Smooth muscle cell (in vitro differentiated cells): ENCODE measurements at regions not wholly inside any gene's neighbourhood (a gene's known extent, or its start where the extent isn't known, plus 50 kb on each side); places are given as distances from the start of the nearest gene placed in this dataset.

ENCODE experiments used
- DNase-seq: peaks from one replicate; lab custom pipeline; 2025; ENCODE audit not compliant: unreplicated experiment; lab: John Stamatoyannopoulos, UW
- H2AFZ ChIP-seq: fragments of 200-600 bp; sonication (generic); 2 replicates; pipeline ENCODE4 v1.6.0; 2016; ENCODE audit warnings: antibody characterized with exemption, low read depth, mild to moderate bottlenecking
- H3F3A ChIP-seq: fragments of 200-600 bp; sonication (generic); 2 replicates; pipeline ENCODE4 v1.6.0; 2017; ENCODE audit warnings: antibody characterized with exemption, low read depth
- H3K27ac ChIP-seq: fragments of 200-600 bp; sonication (generic); 2 replicates; pipeline ENCODE4 v1.5.1; 2016; ENCODE audit warnings: low read depth, mild to moderate bottlenecking
- H3K27me3 ChIP-seq: fragments of 200-600 bp; sonication (generic); 2 replicates; pipeline ENCODE4 v1.6.1; 2016; ENCODE audit warnings: low read depth, mild to moderate bottlenecking
- H3K36me3 ChIP-seq: fragments of 200-600 bp; sonication (generic); 2 replicates; pipeline ENCODE4 v1.5.1; 2016; ENCODE audit warnings: low read depth
- H3K4me1 ChIP-seq: fragments of 200-600 bp; sonication (generic); 2 replicates; pipeline ENCODE4 v1.5.1; 2016; ENCODE audit warnings: low read depth
- H3K4me2 ChIP-seq: fragments of 200-600 bp; sonication (generic); 2 replicates; pipeline ENCODE4 v1.6.0; 2016; ENCODE audit warnings: mild to moderate bottlenecking
- H3K4me3 ChIP-seq: fragments of 200-600 bp; sonication (generic); 2 replicates; pipeline ENCODE4 v1.5.1; 2016; ENCODE audit warnings: mild to moderate bottlenecking
- H3K79me2 ChIP-seq: fragments of 200-600 bp; sonication (generic); 2 replicates; pipeline ENCODE4 v1.6.0; 2016; ENCODE audit warnings: low read depth, mild to moderate bottlenecking
- H3K9ac ChIP-seq: fragments of 200-600 bp; sonication (generic); 2 replicates; pipeline ENCODE4 v1.6.0; 2016; ENCODE audit warnings: low read depth
- H3K9me3 ChIP-seq: fragments of 200-600 bp; sonication (generic); replicated peaks from 2 replicates; pipeline ENCODE4 v1.5.1; 2016; ENCODE audit warnings: low read depth
- H4K20me1 ChIP-seq: fragments of 200-600 bp; sonication (generic); 2 replicates; pipeline ENCODE4 v1.6.0; 2016; ENCODE audit warnings: low read depth
- WGBS: methylation state at CpG from one replicate; pipeline ENCODE4 v1.1.7; 2016; ENCODE audit warnings: low lambda C conversion rate; 5-methylcytosine and 5-hydroxymethylcytosine counted together
- TF ChIP-seq, protein P1 (sequence below): fragments of 200-600 bp; sonication (generic); IDR thresholded peaks from 2 replicates; pipeline ENCODE4 v1.5.1; 2017; ENCODE audit warnings: borderline replicate concordance, mild to moderate bottlenecking, antibody characterized with exemption; ENCODE audit not compliant: insufficient read depth, poor library complexity, severe bottlenecking

DNA sequence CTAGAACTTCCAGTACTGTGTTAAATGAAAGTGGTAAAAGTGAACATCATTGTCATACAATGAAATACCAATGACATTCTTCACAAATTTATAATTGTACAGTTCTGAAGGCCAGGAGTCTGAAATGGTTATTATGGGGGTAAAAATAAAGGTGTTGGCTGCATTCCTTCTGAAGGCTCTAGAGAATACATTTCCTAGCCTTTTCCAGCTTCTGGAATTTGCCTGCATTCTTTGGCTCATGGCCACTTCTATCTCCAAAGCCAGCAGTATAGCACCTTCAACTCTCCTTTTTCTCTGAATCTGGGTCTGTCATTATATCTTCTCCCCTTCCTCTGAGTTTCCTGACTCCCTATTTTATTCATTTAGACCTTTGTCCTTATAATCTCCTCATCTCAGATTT lies 1232.7 kb upstream of the TENM4 start:
- no peaks in the 10 kb centered on the region for H3K4me1 ChIP-seq
- H3K9ac ChIP-seq, result no peak overlapping the region
- DNase-seq, result no peak
- H3F3A ChIP-seq, result no peaks in the 10 kb centered on the region
- no peaks in the 10 kb centered on the region for H3K27me3 ChIP-seq
- no peak overlapping the region for H3K4me3 ChIP-seq
- no peaks in the 10 kb centered on the region for H4K20me1 ChIP-seq
- TF ChIP-seq, protein P1, sequence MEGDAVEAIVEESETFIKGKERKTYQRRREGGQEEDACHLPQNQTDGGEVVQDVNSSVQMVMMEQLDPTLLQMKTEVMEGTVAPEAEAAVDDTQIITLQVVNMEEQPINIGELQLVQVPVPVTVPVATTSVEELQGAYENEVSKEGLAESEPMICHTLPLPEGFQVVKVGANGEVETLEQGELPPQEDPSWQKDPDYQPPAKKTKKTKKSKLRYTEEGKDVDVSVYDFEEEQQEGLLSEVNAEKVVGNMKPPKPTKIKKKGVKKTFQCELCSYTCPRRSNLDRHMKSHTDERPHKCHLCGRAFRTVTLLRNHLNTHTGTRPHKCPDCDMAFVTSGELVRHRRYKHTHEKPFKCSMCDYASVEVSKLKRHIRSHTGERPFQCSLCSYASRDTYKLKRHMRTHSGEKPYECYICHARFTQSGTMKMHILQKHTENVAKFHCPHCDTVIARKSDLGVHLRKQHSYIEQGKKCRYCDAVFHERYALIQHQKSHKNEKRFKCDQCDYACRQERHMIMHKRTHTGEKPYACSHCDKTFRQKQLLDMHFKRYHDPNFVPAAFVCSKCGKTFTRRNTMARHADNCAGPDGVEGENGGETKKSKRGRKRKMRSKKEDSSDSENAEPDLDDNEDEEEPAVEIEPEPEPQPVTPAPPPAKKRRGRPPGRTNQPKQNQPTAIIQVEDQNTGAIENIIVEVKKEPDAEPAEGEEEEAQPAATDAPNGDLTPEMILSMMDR, result no peak
- H2AFZ ChIP-seq, result no peak overlapping the region
- peaks cover 3% of the 10 kb centered on the region for H3K9me3 ChIP-seq
- no peak overlapping the region for H3K27ac ChIP-seq
- H3K36me3 ChIP-seq, result no peaks in the 10 kb centered on the region
- no peaks in the 10 kb centered on the region for H3K79me2 ChIP-seq
- H3K4me2 ChIP-seq, result no peak overlapping the region

DNA sequence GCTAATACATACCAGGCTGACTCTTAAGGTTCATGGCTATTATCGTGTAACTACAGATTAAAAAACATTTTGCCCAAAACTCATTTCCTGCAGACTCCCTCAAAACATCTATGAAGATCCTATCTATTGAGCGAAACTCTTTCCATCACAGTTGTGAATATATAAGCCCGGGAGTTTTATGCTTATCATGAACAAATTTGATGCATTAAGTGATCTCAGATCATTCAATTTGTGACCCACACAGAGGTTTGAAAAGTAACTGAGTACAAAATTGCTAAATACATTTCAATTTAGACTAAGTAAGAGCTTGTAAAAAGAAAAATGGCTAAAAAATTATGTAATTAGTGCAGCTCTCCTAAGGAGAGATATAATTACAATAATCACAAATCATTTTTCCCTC lies 1228.8 kb upstream of the TENM4 start:
- H3K4me3 ChIP-seq, result no peak overlapping the region
- H3K27ac ChIP-seq, result no peak overlapping the region
- H2AFZ ChIP-seq, result no peak overlapping the region
- H3K4me2 ChIP-seq, result no peak overlapping the region
- no peaks in the 10 kb centered on the region for H3F3A ChIP-seq
- no peak overlapping the region for H3K9ac ChIP-seq
- H3K79me2 ChIP-seq, result no peaks in the 10 kb centered on the region
- 85% methylated on average over 3 of the region's 3 CpGs for WGBS
- no peaks in the 10 kb centered on the region for H3K9me3 ChIP-seq
- H3K27me3 ChIP-seq, result no peaks in the 10 kb centered on the region
- no peaks in the 10 kb centered on the region for H3K36me3 ChIP-seq
- TF ChIP-seq, protein P1, result no peak
- H3K4me1 ChIP-seq, result no peaks in the 10 kb centered on the region
- no peak for DNase-seq
- no peaks in the 10 kb centered on the region for H4K20me1 ChIP-seq

DNA sequence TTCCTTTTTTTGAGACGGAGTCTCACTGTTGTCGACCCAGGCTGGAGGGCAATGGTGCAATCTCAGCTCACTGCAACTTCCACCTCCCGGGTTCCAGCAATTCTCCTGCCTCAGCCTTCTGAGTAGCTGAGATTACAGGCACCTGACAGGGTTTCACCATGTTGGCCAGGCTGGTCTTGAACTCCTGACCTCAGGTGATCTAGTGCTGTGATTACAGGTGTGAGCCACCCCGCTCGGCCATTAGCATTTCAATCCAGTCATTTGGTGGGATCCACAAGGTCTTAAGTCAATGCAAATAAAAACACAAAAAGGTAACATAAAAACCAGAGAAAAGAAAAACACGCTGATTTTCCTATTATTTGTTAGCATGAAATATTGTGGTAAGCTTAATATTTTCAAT lies 1227.2 kb upstream of the TENM4 start:
- Histone ChIP-seq H3K4me2 (no peak overlapping the region), H3K9me3 (no peaks in the 10 kb centered on the region), H3K79me2 (no peaks in the 10 kb centered on the region), H3F3A (no peaks in the 10 kb centered on the region), H2AFZ (no peak overlapping the region), H4K20me1 (no peaks in the 10 kb centered on the region), H3K27ac (no peak overlapping the region), H3K4me3 (no peak overlapping the region), H3K27me3 (no peaks in the 10 kb centered on the region), H3K36me3 (no peaks in the 10 kb centered on the region), H3K4me1 (no peaks in the 10 kb centered on the region), H3K9ac (no peak overlapping the region)
- DNase-seq, result no peak
- WGBS, result 96% methylated on average over 6 of the region's 6 CpGs
- TF ChIP-seq, protein P1, result no peak

DNA sequence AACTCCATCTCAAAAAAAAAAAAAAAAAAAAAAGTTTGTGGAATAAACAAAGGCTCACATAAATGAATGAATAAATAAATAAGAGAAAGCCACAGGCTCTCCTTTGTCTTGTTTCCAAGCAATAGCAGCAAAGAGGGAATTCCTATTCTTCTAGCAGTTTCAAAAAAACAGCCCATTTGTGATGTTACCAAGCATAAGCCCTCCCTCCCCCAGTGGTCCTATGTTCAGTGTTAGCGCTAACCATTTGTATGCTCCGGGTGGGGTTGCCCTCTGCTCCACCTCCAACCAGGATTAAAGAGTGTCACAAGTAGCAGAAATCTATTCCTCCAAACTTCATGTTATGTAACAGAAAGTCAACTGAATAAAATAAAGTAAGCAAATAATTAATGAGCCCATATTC lies 1215.0 kb upstream of the TENM4 start:
- Histone ChIP-seq H2AFZ (no peak overlapping the region), H3K27ac (no peak overlapping the region), H4K20me1 (no peaks in the 10 kb centered on the region), H3K36me3 (no peaks in the 10 kb centered on the region), H3K4me1 (no peaks in the 10 kb centered on the region), H3K27me3 (no peaks in the 10 kb centered on the region), H3K79me2 (no peaks in the 10 kb centered on the region), H3K9me3 (no peaks in the 10 kb centered on the region), H3K9ac (no peak overlapping the region), H3K4me2 (no peak overlapping the region), H3F3A (peaks cover 8% of the 10 kb centered on the region), H3K4me3 (no peak overlapping the region)
- 98% methylated on average over 2 of the region's 2 CpGs for WGBS
- TF ChIP-seq, protein P1, result no peak
- no peak for DNase-seq
